OCI-LY7 (cell line): ENCODE measurements at regions not wholly inside any gene's neighbourhood (a gene's known extent, or its start where the extent isn't known, plus 50 kb on each side); places are given as distances from the start of the nearest gene placed in this dataset.

Source experiments
- BruUV-seq: library from RNA; stranded (reverse); fragments of 400-500 nt; replicated peaks from 2 replicates; lab custom pipeline; 2021; lab: Mats Ljungman, UMichigan
- CTCF ChIA-PET: fragments of 300-600 bp; sonication (Branson Sonifier 250); formaldehyde crosslinking; loops from one replicate; lab custom pipeline; 2022; ENCODE audit warnings: antibody characterized with exemption; ENCODE audit not compliant: unreplicated experiment; lab: Charles Lee
- POLR2A ChIA-PET: fragments of 300-600 bp; sonication (Branson Sonifier 250); formaldehyde crosslinking; loops from one replicate; lab custom pipeline; 2022; ENCODE audit warnings: antibody characterized with exemption; lab: Charles Lee
- DNase-seq: peaks from one replicate; pipeline ENCODE4 v3.0.0-alpha.2; 2015; ENCODE audit warnings: low spot score
- H2AFZ ChIP-seq: fragments of 200-600 bp; sonication (generic), shearing (Covaris generic); 2 replicates; pipeline ENCODE4 v1.6.1; 2014; ENCODE audit warnings: mild to moderate bottlenecking, antibody characterized with exemption, low read length, moderate library complexity
- H3K27ac ChIP-seq: fragments of 200-600 bp; sonication (generic); 2 replicates; pipeline ENCODE4 v1.5.1; 2014; ENCODE audit warnings: mixed run types, low read depth, mild to moderate bottlenecking, moderate library complexity, low read length, inconsistent platforms; ENCODE audit not compliant: poor library complexity, severe bottlenecking
- H3K36me3 ChIP-seq: fragments of 200-600 bp; sonication (generic); 2 replicates; pipeline ENCODE4 v1.6.1; 2014; ENCODE audit warnings: mild to moderate bottlenecking, antibody characterized with exemption, low read length, moderate library complexity, mixed read lengths; ENCODE audit not compliant: insufficient read depth
- H3K4me1 ChIP-seq: fragments of 200-600 bp; sonication (generic); 2 replicates; pipeline ENCODE4 v1.5.1; 2014; ENCODE audit warnings: mild to moderate bottlenecking, low read length; ENCODE audit not compliant: insufficient read depth, poor library complexity, severe bottlenecking
- H3K4me2 ChIP-seq: fragments of 200-600 bp; sonication (generic); 2 replicates; pipeline ENCODE4 v1.6.1; 2014; ENCODE audit warnings: mild to moderate bottlenecking, low read length
- H3K4me3 ChIP-seq: fragments of 200-600 bp; sonication (generic); 2 replicates; pipeline ENCODE4 v1.5.1; 2014; ENCODE audit warnings: mild to moderate bottlenecking, low read depth, low read length; ENCODE audit not compliant: poor library complexity, severe bottlenecking
- H3K79me2 ChIP-seq: fragments of 200-600 bp; sonication (generic); 2 replicates; pipeline ENCODE4 v1.6.1; 2016; ENCODE audit warnings: low read depth, mild to moderate bottlenecking, low read length, moderate library complexity, mixed read lengths; ENCODE audit not compliant: insufficient read depth
- H3K9me2 ChIP-seq: fragments of 200-600 bp; sonication (generic); 2 replicates; pipeline ENCODE4 v1.6.1; 2016; ENCODE audit warnings: mild to moderate bottlenecking, low read length, mixed read lengths; ENCODE audit not compliant: insufficient read depth
- H3K9me3 ChIP-seq: fragments of 200-600 bp; sonication (generic); 2 replicates; pipeline ENCODE4 v1.6.1; 2014; ENCODE audit warnings: mild to moderate bottlenecking, mixed run types, low read length, mixed read lengths
- H4K20me1 ChIP-seq: fragments of 200-600 bp; sonication (generic); 2 replicates; pipeline ENCODE4 v1.6.1; 2014; ENCODE audit warnings: mild to moderate bottlenecking, antibody characterized with exemption, low read length, moderate library complexity, mixed read lengths; ENCODE audit not compliant: insufficient read depth
- EZH2phosphoT487 ChIP-seq: fragments of 200-600 bp; sonication (generic); IDR thresholded peaks from 2 replicates; pipeline ENCODE4 v1.6.1; 2018; ENCODE audit warnings: low read depth, borderline replicate concordance, mild to moderate bottlenecking, mixed run types, antibody characterized with exemption, low read length, moderate library complexity, mixed read lengths
- intact Hi-C: fragments of 100-400 bp; cut with micrococcal nuclease; formaldehyde crosslinking; loops from one replicate; pipeline ENCODE4 v1.10.0; 2022; ENCODE audit not compliant: unreplicated experiment
- TF ChIP-seq, protein P1 (sequence below): fragments of 200-600 bp; sonication (generic); conservative IDR thresholded peaks from 2 replicates; pipeline ENCODE4 v1.5.1; 2014; ENCODE audit warnings: mild to moderate bottlenecking, antibody characterized with exemption, low read length, moderate library complexity, mixed read lengths

DNA sequence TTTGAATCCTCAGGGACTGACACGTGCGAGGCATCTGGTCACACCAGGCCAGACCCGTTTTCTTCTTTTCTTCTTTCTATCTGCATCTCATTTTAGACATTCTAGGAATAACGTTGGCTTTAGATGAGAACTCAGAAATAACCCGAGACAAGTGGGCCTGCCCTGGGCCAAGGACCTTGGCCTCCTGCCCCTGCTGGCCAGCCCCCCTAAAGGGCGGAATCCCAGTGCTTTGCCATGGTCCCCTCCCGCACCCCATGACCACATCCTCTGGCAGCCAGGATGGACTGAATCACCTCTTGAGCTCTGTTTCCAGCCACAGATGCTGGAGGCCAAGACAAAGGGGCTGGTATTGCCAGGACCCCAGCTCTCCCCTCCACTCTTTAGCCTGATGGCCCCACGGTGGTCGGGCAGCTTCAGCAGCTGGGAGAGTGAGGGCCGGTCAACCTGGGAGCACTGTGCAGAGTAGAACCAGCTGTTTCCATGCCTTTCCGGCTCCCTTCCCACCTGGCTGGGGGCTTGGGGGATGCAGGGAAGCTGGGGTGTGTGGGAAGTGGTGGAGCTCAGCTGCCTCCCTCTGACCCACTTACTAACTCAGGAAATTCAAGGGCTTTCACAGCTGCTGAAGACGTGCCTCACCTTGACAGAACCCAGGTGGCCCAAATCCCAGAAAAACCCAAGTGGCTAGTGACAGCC, 190.9 kb downstream of the FAM43A start:
- no peak overlapping the region for H3K4me3 ChIP-seq
- no peaks in the 10 kb centered on the region for H4K20me1 ChIP-seq
- CTCF ChIA-PET, result no interaction called here
- no peak overlapping the region for H3K4me2 ChIP-seq
- H3K9me2 ChIP-seq, result no peaks in the 10 kb centered on the region
- H3K36me3 ChIP-seq, result no peaks in the 10 kb centered on the region
- H3K4me1 ChIP-seq, result peaks cover 7% of the 10 kb centered on the region
- H3K9me3 ChIP-seq, result no peaks in the 10 kb centered on the region
- intact Hi-C loops, result loop anchor here (10.0 kb wide), 1 partner anchor 192 kb away; the partner anchor contains the start of gene FAM43A
- BruUV-seq, result no TSS peak
- no peak for TF ChIP-seq EZH2phosphoT487
- TF ChIP-seq, protein P1, sequence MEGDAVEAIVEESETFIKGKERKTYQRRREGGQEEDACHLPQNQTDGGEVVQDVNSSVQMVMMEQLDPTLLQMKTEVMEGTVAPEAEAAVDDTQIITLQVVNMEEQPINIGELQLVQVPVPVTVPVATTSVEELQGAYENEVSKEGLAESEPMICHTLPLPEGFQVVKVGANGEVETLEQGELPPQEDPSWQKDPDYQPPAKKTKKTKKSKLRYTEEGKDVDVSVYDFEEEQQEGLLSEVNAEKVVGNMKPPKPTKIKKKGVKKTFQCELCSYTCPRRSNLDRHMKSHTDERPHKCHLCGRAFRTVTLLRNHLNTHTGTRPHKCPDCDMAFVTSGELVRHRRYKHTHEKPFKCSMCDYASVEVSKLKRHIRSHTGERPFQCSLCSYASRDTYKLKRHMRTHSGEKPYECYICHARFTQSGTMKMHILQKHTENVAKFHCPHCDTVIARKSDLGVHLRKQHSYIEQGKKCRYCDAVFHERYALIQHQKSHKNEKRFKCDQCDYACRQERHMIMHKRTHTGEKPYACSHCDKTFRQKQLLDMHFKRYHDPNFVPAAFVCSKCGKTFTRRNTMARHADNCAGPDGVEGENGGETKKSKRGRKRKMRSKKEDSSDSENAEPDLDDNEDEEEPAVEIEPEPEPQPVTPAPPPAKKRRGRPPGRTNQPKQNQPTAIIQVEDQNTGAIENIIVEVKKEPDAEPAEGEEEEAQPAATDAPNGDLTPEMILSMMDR, result no peak
- H2AFZ ChIP-seq, result no peak overlapping the region
- no peak for DNase-seq
- POLR2A ChIA-PET, result no interaction called here
- H3K79me2 ChIP-seq, result no peaks in the 10 kb centered on the region
- no peak overlapping the region for H3K27ac ChIP-seq

- Histone ChIP-seq H3K9me3 (no peaks in the 10 kb centered on the region), H2AFZ (no peak overlapping the region), H3K36me3 (no peaks in the 10 kb centered on the region), H3K9me2 (no peaks in the 10 kb centered on the region), H3K4me1 (no peaks in the 10 kb centered on the region), H3K4me3 (no peak overlapping the region), H3K79me2 (no peaks in the 10 kb centered on the region), H3K27ac (no peak overlapping the region), H4K20me1 (no peaks in the 10 kb centered on the region), H3K4me2 (no peak overlapping the region)
- no peak for TF ChIP-seq EZH2phosphoT487
- TF ChIP-seq, protein P1, result no peak
- ChIA-PET CTCF (no interaction called here), POLR2A (interaction anchor here (0.7 kb wide), 1 partner anchor 91 kb away, joined by 3 read pairs; no protein-coding TSS in a partner anchor)
- no TSS peak for BruUV-seq
- intact Hi-C loops, result loop anchor here (10.0 kb wide), 1 partner anchor 193 kb away; the partner anchor contains the start of gene FAM43A
- DNase-seq, result no peak
Measured at GRCh38 chr3:194877291-194878119, 191.8 kb downstream of the FAM43A start.
